ENCODE measurements at regions not wholly inside any gene's neighbourhood (a gene's known extent, or its start where the extent isn't known, plus 50 kb on each side); places are given as distances from the start of the nearest gene placed in this dataset.
"Not testable (repeated sequence)": the region's sequence is repeated elsewhere in the genome, so short reads cannot be mapped to it uniquely, and the experiment has no call there.

GRCh38 chr7:125924037-125924436 lies 994.4 kb upstream of the POT1 start:
- no peak for ATAC-seq
- TF ChIP-seq ZFP3 (CRISPR knock-in tag; IDR thresholded peaks at IDR 0.05) = no peak
- no peak for TF ChIP-seq GLIS3 (CRISPR knock-in tag; IDR thresholded peaks at IDR 0.05)
- TF ChIP-seq ZNF70 (CRISPR knock-in tag; IDR thresholded peaks at IDR 0.05) = no peak
- TF ChIP-seq TCF4 (CRISPR knock-in tag; IDR thresholded peaks at IDR 0.05; ENCODE audit: borderline replicate concordance) = no peak
- TF ChIP-seq SNAI2 (CRISPR knock-in tag; IDR thresholded peaks at IDR 0.05) = no peak
- no peak for TF ChIP-seq OSR1 (CRISPR knock-in tag; IDR thresholded peaks at IDR 0.05)

GRCh38 chr7:125915381-125915948 lies 985.8 kb upstream of the POT1 start:
- ATAC-seq = not testable (repeated sequence)

- TF ChIP-seq PATZ1 (CRISPR knock-in tag; IDR thresholded peaks at IDR 0.05; ENCODE audit: borderline replicate concordance) (no peak), TCF4 (CRISPR knock-in tag; IDR thresholded peaks at IDR 0.05; ENCODE audit: borderline replicate concordance) (no peak), OSR1 (CRISPR knock-in tag; IDR thresholded peaks at IDR 0.05) (no peak), PPARA (CRISPR knock-in tag; IDR thresholded peaks at IDR 0.05; ENCODE audit: borderline replicate concordance) (no peak), TSHZ2 (CRISPR knock-in tag; IDR thresholded peaks at IDR 0.05) (no peak), ZFP30 (CRISPR knock-in tag; IDR thresholded peaks at IDR 0.05) (no peak), SNAI2 (CRISPR knock-in tag; IDR thresholded peaks at IDR 0.05) (no peak), ISL1 (CRISPR knock-in tag; IDR thresholded peaks at IDR 0.05) (no peak), CSDC2 (CRISPR knock-in tag; IDR thresholded peaks at IDR 0.05) (no peak), ESRRG (CRISPR knock-in tag; IDR thresholded peaks at IDR 0.05) (no peak)
- ATAC-seq = no peak
These were observed 979.1 kb upstream of the POT1 start for GRCh38 chr7:125908711-125909110.

GRCh38 chr7:125899577-125899976 lies 970.0 kb upstream of the POT1 start:
- ATAC-seq = no peak
- TF ChIP-seq CREB5 (CRISPR knock-in tag; IDR thresholded peaks at IDR 0.05; ENCODE audit: low read depth) (no peak), ZFP30 (CRISPR knock-in tag; IDR thresholded peaks at IDR 0.05) (no peak), TSHZ2 (CRISPR knock-in tag; IDR thresholded peaks at IDR 0.05) (no peak), RARB (CRISPR knock-in tag; IDR thresholded peaks at IDR 0.05) (no peak), OSR1 (CRISPR knock-in tag; IDR thresholded peaks at IDR 0.05) (no peak)

GRCh38 chr7:125892434-125892833 lies 962.8 kb upstream of the POT1 start:
- no peak for ATAC-seq
- no peak for TF ChIP-seq CSDC2 (CRISPR knock-in tag; IDR thresholded peaks at IDR 0.05)
- TF ChIP-seq ZC3H10 (CRISPR knock-in tag; IDR thresholded peaks at IDR 0.05) = no peak
- no peak for TF ChIP-seq RARB (CRISPR knock-in tag; IDR thresholded peaks at IDR 0.05)
